WERI-Rb-1 (cell line): ENCODE measurements at regions not wholly inside any gene's neighbourhood (a gene's known extent, or its start where the extent isn't known, plus 50 kb on each side); places are given as distances from the start of the nearest gene placed in this dataset.

Source experiments
- DNase-seq: peaks from one replicate; pipeline ENCODE4 v3.0.0-alpha.2; 2020
- H3K27ac ChIP-seq: fragments of 250-450 bp; sonication (Bioruptor Pico); 2 replicates; pipeline ENCODE4 v1.5.1; 2020; ENCODE audit warnings: mild to moderate bottlenecking, moderate library complexity
- H3K27me3 ChIP-seq: fragments of 250-450 bp; sonication (Bioruptor Pico); 2 replicates; pipeline ENCODE4 v1.5.1; 2021; ENCODE audit warnings: mild to moderate bottlenecking, low read depth, moderate library complexity; ENCODE audit not compliant: insufficient read depth, severe bottlenecking
- H3K36me3 ChIP-seq: fragments of 250-450 bp; sonication (Bioruptor Pico); 2 replicates; pipeline ENCODE4 v1.5.1; 2020; ENCODE audit warnings: mild to moderate bottlenecking, moderate library complexity
- H3K4me3 ChIP-seq: 2 replicates; pipeline ENCODE4 v1.5.1; 2011; ENCODE audit warnings: low read depth, mild to moderate bottlenecking, control low read depth, low read length
- H3K9me3 ChIP-seq: fragments of 250-450 bp; sonication (Bioruptor Pico); 2 replicates; pipeline ENCODE4 v1.5.1; 2021; ENCODE audit warnings: mild to moderate bottlenecking, moderate library complexity; ENCODE audit not compliant: severe bottlenecking
- TF ChIP-seq, protein P1 (sequence below): IDR thresholded peaks from 2 replicates; pipeline ENCODE4 v1.5.1; 2011; ENCODE audit warnings: low read depth, mild to moderate bottlenecking, control low read depth, inconsistent platforms, low read length

DNA sequence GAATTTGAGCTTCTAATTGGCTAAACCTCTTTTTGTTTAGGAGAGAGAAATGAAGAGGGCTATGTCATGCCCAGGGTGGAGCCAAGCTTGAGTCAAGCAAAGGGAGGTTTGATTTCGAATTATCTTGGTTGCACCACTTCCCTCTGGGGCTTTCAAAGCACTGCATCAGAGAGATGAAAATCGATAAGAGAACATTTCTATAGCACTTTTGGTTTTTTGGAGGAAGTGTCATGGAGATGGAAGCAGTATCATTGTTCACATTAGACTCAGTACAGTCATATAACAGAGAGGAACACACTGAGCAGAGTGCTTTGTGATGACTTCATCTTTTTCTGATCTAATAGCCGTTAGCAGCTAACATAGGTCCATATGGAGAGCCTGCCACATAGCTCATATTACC, 120.3 kb upstream of the UXS1 start:
- H3K4me3 ChIP-seq, result no peak overlapping the region
- peaks cover 5% of the 10 kb centered on the region for H3K9me3 ChIP-seq
- no peak overlapping the region for H3K27ac ChIP-seq
- no peaks in the 10 kb centered on the region for H3K36me3 ChIP-seq
- TF ChIP-seq, protein P1, sequence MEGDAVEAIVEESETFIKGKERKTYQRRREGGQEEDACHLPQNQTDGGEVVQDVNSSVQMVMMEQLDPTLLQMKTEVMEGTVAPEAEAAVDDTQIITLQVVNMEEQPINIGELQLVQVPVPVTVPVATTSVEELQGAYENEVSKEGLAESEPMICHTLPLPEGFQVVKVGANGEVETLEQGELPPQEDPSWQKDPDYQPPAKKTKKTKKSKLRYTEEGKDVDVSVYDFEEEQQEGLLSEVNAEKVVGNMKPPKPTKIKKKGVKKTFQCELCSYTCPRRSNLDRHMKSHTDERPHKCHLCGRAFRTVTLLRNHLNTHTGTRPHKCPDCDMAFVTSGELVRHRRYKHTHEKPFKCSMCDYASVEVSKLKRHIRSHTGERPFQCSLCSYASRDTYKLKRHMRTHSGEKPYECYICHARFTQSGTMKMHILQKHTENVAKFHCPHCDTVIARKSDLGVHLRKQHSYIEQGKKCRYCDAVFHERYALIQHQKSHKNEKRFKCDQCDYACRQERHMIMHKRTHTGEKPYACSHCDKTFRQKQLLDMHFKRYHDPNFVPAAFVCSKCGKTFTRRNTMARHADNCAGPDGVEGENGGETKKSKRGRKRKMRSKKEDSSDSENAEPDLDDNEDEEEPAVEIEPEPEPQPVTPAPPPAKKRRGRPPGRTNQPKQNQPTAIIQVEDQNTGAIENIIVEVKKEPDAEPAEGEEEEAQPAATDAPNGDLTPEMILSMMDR, result no peak
- no peak for DNase-seq
- no peaks in the 10 kb centered on the region for H3K27me3 ChIP-seq

- TF ChIP-seq, protein P1, result no peak
- Histone ChIP-seq H3K27ac (no peak overlapping the region), H3K27me3 (no peaks in the 10 kb centered on the region), H3K4me3 (no peak overlapping the region), H3K9me3 (peaks cover 5% of the 10 kb centered on the region), H3K36me3 (no peaks in the 10 kb centered on the region)
- DNase-seq, result no peak
Measured at GRCh38 chr2:106311041-106311370, 116.9 kb upstream of the UXS1 start.

GRCh38 chr2:106307860-106308259, 113.8 kb upstream of the UXS1 start:
- no peaks in the 10 kb centered on the region for H3K27me3 ChIP-seq
- TF ChIP-seq, protein P1, result no peak
- no peak overlapping the region for H3K4me3 ChIP-seq
- DNase-seq, result no peak
- H3K27ac ChIP-seq, result no peak overlapping the region
- H3K36me3 ChIP-seq, result no peaks in the 10 kb centered on the region
- H3K9me3 ChIP-seq, result peaks cover 5% of the 10 kb centered on the region

- H3K36me3 ChIP-seq, result no peaks in the 10 kb centered on the region
- no peak for DNase-seq
Measured at GRCh38 chr2:106306387-106306786, 112.3 kb upstream of the UXS1 start.

DNA sequence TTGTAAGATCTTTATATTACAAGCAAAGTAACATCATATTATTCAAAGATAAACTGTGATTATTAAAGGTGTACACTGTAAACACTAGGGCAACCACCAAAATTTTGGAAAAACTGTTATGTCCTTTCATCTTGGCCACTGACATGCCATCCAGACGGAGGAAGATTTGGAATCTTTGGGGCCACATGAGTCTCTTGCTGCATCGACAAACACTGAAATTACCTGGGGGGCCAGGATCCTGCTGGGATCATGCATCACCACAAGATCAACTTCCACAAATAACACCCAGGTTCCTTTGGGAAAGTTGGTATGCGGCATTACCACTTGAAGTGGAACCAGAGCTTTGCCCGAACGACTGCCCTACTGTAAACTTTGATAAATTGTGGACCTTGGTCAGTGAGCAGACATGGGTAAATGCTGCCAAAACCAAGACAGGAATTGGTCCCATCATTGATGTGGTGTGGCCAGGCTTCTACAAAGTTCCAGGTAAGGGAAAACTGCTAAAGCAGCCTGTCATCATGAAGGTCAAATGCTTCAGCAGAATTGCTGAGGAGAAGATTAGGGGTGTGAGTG, 110.6 kb upstream of the UXS1 start:
- Histone ChIP-seq H3K27me3 (no peaks in the 10 kb centered on the region), H3K36me3 (no peaks in the 10 kb centered on the region), H3K9me3 (no peaks in the 10 kb centered on the region), H3K27ac (no peak overlapping the region), H3K4me3 (no peak overlapping the region)
- no peak for DNase-seq
- TF ChIP-seq, protein P1, result no peak

More at GRCh38 chr2:106306387-106306786, 112.3 kb upstream of the UXS1 start:
- Histone ChIP-seq H3K27me3 (no peaks in the 10 kb centered on the region), H3K27ac (no peak overlapping the region), H3K4me3 (no peak overlapping the region), H3K9me3 (peaks cover 3% of the 10 kb centered on the region)
- TF ChIP-seq, protein P1, result no peak

- H3K27me3 ChIP-seq, result no peaks in the 10 kb centered on the region
- no peaks in the 10 kb centered on the region for H3K9me3 ChIP-seq
- H3K36me3 ChIP-seq, result no peaks in the 10 kb centered on the region
- DNase-seq, result no peak
- H3K27ac ChIP-seq, result no peak overlapping the region
- TF ChIP-seq, protein P1, result no peak
- no peak overlapping the region for H3K4me3 ChIP-seq
Measured at GRCh38 chr2:106299696-106300095, 105.6 kb upstream of the UXS1 start.
